Sigmoid colon (tissue), 6 donors: ENCODE measurements at regions not wholly inside any gene's neighbourhood (a gene's known extent, or its start where the extent isn't known, plus 50 kb on each side); places are given as distances from the start of the nearest gene placed in this dataset.

ENCODE experiments used
- DNase-seq: peaks from one replicate; pipeline ENCODE4 v3.0.0-alpha.2; 2019
- H3K27ac ChIP-seq, 4 donors: fragments of 200-600 bp; sonication (generic); one replicate each; pipeline ENCODE4 v1.5.1; 2016 to 2019; ENCODE audit warnings: mild to moderate bottlenecking in 1 of 4
- H3K27me3 ChIP-seq, 3 donors: fragments of 200-600 bp; sonication (generic); one replicate each; pipeline ENCODE4 v1.5.1; 2019; ENCODE audit warnings: mild to moderate bottlenecking in 1 of 3
- H3K36me3 ChIP-seq, 4 donors: fragments of 200-600 bp; sonication (generic); one replicate each; pipeline ENCODE4 v1.5.1; 2016 to 2019
- H3K4me1 ChIP-seq, 4 donors: fragments of 200-600 bp; sonication (generic); one replicate each; pipeline ENCODE4 v1.5.1; 2017 to 2019
- H3K4me3 ChIP-seq, 4 donors: fragments of 200-600 bp; sonication (generic); one replicate each; pipeline ENCODE4 v1.5.1; 2017 to 2019; ENCODE audit warnings: mild to moderate bottlenecking in 2 of 4, moderate library complexity in 1 of 4
- H3K9me3 ChIP-seq, 4 donors: fragments of 200-600 bp in 3 of 4; sonication (generic) in 3 of 4; one replicate each; pipeline versions ENCODE4 v1.5.1 to v1.6.1; 2013 to 2019
- CTCF ChIP-seq, 4 experiments: fragments of 450-650 bp in 3 of 4; fragments of 200-600 bp in 1 of 4; IDR thresholded peaks; one replicate each; pipeline ENCODE4 v1.5.1; 2016 to 2019; ENCODE audit warnings: antibody characterized with exemption in 4 of 4, mild to moderate bottlenecking in 3 of 4, moderate library complexity in 2 of 4
- EP300 ChIP-seq, 4 donors: sonication (generic); formaldehyde crosslinking; IDR thresholded peaks; one replicate each; pipeline ENCODE4 v1.6.1; 2017; ENCODE audit warnings: antibody characterized with exemption in 4 of 4
- POLR2A ChIP-seq, 2 donors: fragments of 450-650 bp; IDR thresholded peaks; one replicate each; pipeline ENCODE4 v1.6.1; 2016; ENCODE audit warnings: antibody characterized with exemption in 2 of 2, mild to moderate bottlenecking in 2 of 2, moderate library complexity in 2 of 2
- POLR2AphosphoS5 ChIP-seq, 4 donors: sonication (generic); formaldehyde crosslinking; IDR thresholded peaks; one replicate each; pipeline ENCODE4 v1.6.1; 2017; ENCODE audit warnings: antibody characterized with exemption in 4 of 4
- WGBS, 2 donors: extraction: QIAGEN DNeasy Blood & Tissue Kit; methylation state at CpG; one replicate each; pipeline ENCODE4 v1.1.7; 2013; 5-methylcytosine and 5-hydroxymethylcytosine counted together
- intact Hi-C: fragments of 100-400 bp; cut with DNase I; formaldehyde crosslinking; loops from one replicate; pipeline ENCODE4 v1.15.1; 2023
- donor health status: healthy with polysubstance abuse.
- donor health status: healthy.

- H3K27ac ChIP-seq = no peak overlapping the region
- intact Hi-C loops = no loop called here
- H3K4me3 ChIP-seq = no peak overlapping the region
- no peaks in the 10 kb centered on the region for H3K27me3 ChIP-seq
- H3K36me3 ChIP-seq = no peaks in the 10 kb centered on the region
- WGBS, 2 donors = 91 to 95% methylated on average over 1 of the region's 1 CpG
- TF ChIP-seq POLR2A (IDR thresholded peaks at IDR 0.05) (no peak), CTCF (IDR thresholded peaks at IDR 0.05) (no peak), EP300 (IDR thresholded peaks at IDR 0.05) (no peak), POLR2AphosphoS5 (IDR thresholded peaks at IDR 0.05) (no peak)
- no peak for DNase-seq
- H3K4me1 ChIP-seq = peaks cover 0 to 10% (median under 1%) of the 10 kb centered on the region in 4 donors
- no peaks in the 10 kb centered on the region for H3K9me3 ChIP-seq
Measured at GRCh38 chr15:93294066-93294465, 205.1 kb upstream of the RGMA start.

GRCh38 chr15:93291380-93291779 lies 202.4 kb upstream of the RGMA start:
- DNase-seq = no peak
- Histone ChIP-seq H3K4me1 (peaks cover 0 to 8% (median 3%) of the 10 kb centered on the region in 4 donors), H3K27me3 (no peaks in the 10 kb centered on the region), H3K36me3 (no peaks in the 10 kb centered on the region), H3K9me3 (no peaks in the 10 kb centered on the region), H3K4me3 (no peak overlapping the region), H3K27ac (no peak overlapping the region)
- intact Hi-C loops = no loop called here
- 86 to 92% methylated on average over 5 of the region's 5 CpGs for WGBS, 2 donors
- TF ChIP-seq POLR2AphosphoS5 (IDR thresholded peaks at IDR 0.05) = no peak
- TF ChIP-seq POLR2A (IDR thresholded peaks at IDR 0.05) = no peak
- no peak for TF ChIP-seq CTCF (IDR thresholded peaks at IDR 0.05)
- no peak for TF ChIP-seq EP300 (IDR thresholded peaks at IDR 0.05)

GRCh38 chr15:93290618-93290946 lies 201.6 kb upstream of the RGMA start:
- no peak for TF ChIP-seq EP300 (IDR thresholded peaks at IDR 0.05)
- TF ChIP-seq CTCF (IDR thresholded peaks at IDR 0.05) = no peak
- no peak for TF ChIP-seq POLR2A (IDR thresholded peaks at IDR 0.05)
- TF ChIP-seq POLR2AphosphoS5 (IDR thresholded peaks at IDR 0.05) = no peak
- Histone ChIP-seq H3K27me3 (no peaks in the 10 kb centered on the region), H3K36me3 (no peaks in the 10 kb centered on the region), H3K9me3 (no peaks in the 10 kb centered on the region), H3K4me1 (peaks cover 0 to 8% (median 3%) of the 10 kb centered on the region in 4 donors), H3K4me3 (no peak overlapping the region), H3K27ac (no peak overlapping the region)
- intact Hi-C loops = no loop called here
- WGBS, 2 donors = 62 to 64% methylated on average over 4 of the region's 4 CpGs
- no peak for DNase-seq

- no peak for TF ChIP-seq EP300 (IDR thresholded peaks at IDR 0.05)
- no peak for TF ChIP-seq POLR2AphosphoS5 (IDR thresholded peaks at IDR 0.05)
- TF ChIP-seq POLR2A (IDR thresholded peaks at IDR 0.05) = no peak
- TF ChIP-seq CTCF (IDR thresholded peaks at IDR 0.05) = no peak
- DNase-seq = peak; percentile 35
- Histone ChIP-seq H3K27ac (no peak overlapping the region), H3K27me3 (no peaks in the 10 kb centered on the region), H3K9me3 (no peaks in the 10 kb centered on the region), H3K4me3 (no peak overlapping the region), H3K36me3 (no peaks in the 10 kb centered on the region), H3K4me1 (peaks cover 0 to 8% (median 3%) of the 10 kb centered on the region in 4 donors)
- 47 to 60% methylated on average over 10 of the region's 10 CpGs for WGBS, 2 donors
- intact Hi-C loops = no loop called here
Measured at GRCh38 chr15:93289941-93290617, 201.1 kb upstream of the RGMA start.
